ENCODE measurements at regions not wholly inside any gene's neighbourhood (a gene's known extent, or its start where the extent isn't known, plus 50 kb on each side); places are given as distances from the start of the nearest gene placed in this dataset.

DNA sequence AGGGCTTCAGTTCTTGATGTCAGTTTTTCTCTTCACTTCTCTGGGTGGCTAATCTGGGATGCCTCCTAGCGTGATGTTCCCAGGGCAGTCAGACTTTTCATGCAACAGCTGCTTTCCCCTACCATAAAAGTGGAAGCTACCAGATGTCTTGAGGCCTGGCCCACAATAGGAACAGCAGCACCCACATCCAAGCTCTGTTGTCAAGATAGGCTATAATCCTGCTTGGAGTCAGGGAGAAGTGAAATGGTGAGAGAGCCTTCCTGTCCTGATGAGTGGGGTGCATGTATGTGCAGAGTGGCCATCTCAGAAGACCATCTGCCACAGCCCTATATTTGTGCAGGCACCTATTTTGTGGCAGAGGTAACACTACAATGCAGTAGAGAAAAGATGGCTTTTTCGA lies 108.0 kb downstream of the HTR5A start:
- no peak overlapping the region for H3K4me3 ChIP-seq (ENCODE audit: extremely low read depth, insufficient read depth, low read length, poor library complexity, severe bottlenecking)
- no peaks in the 10 kb centered on the region for H3K36me3 ChIP-seq (ENCODE audit: control insufficient read depth, insufficient read depth, low read length)
- WGBS, 2 experiments (ENCODE audit: insufficient coverage in 2 of 2), result 60 to 100% methylated on average over 1 of the region's 2 CpGs
- H3K4me1 ChIP-seq (ENCODE audit: control insufficient read depth, insufficient read depth, low read length, poor library complexity, severe bottlenecking), result no peaks in the 10 kb centered on the region
- no peak overlapping the region for H3K27ac ChIP-seq (ENCODE audit: low read depth, low read length, severe bottlenecking)
- H3K9me3 ChIP-seq (ENCODE audit: control insufficient read depth, low read length), result peaks cover 4% of the 10 kb centered on the region

DNA sequence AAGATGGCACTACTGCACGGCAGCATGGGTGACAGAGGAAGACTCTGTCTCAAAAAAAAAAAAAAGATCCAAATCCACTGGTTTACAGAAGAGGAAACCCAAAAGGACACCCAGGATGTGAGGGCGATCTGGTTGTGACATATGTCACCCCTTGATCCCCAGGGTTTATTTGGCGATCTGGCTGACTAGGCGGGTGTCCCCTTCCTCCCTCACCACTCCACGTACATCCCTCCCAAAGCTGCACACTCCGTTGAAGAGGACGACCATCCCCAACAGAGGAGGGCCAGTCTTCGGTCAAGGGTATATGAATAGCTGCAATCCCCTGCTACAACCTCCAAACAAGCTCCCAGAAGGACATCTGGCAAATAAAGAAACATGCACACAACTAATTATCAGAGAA lies 111.6 kb downstream of the HTR5A start:
- H3K9me3 ChIP-seq (ENCODE audit: control insufficient read depth, low read length), result peaks cover 27% of the 10 kb centered on the region
- no peaks in the 10 kb centered on the region for H3K36me3 ChIP-seq (ENCODE audit: control insufficient read depth, insufficient read depth, low read length)
- H3K4me3 ChIP-seq (ENCODE audit: extremely low read depth, insufficient read depth, low read length, poor library complexity, severe bottlenecking), result no peak overlapping the region
- H3K27ac ChIP-seq (ENCODE audit: low read depth, low read length, severe bottlenecking), result no peak overlapping the region
- 85 to 88% methylated on average over 3 to 6 of the region's 8 CpGs for WGBS, 2 experiments (ENCODE audit: insufficient coverage in 2 of 2)
- no peaks in the 10 kb centered on the region for H3K4me1 ChIP-seq (ENCODE audit: control insufficient read depth, insufficient read depth, low read length, poor library complexity, severe bottlenecking)

DNA sequence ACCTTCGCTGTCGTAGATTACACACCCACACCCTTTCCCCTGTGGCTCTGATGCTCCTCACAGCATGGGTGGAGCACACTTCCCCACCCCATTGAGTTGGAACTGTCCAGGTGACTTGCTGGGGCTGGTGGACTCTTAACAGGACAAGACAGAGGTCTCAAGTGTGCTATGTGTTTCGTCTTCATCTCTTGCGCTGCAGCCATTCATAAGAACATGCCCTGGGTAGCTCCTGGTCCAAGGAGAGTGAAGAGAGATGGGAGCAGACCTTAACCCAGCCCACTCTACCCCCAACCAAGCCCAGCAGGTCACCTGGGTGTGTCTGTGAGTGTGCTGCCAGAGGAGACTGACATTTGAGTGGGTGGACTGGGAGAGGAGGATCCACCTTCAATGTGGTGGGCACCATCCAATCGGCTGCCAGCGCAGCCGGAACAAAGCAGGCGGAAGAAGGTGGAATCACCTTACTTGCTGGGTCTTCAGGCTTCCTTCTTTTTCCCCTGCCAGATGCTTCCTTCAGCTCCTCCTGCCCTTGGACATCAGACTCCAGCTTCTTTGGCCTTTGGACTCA lies 112.4 kb downstream of the HTR5A start:
- Histone ChIP-seq H3K9me3 (ENCODE audit: control insufficient read depth, low read length) (peaks cover 34% of the 10 kb centered on the region), H3K4me3 (ENCODE audit: extremely low read depth, insufficient read depth, low read length, poor library complexity, severe bottlenecking) (no peak overlapping the region), H3K36me3 (ENCODE audit: control insufficient read depth, insufficient read depth, low read length) (no peaks in the 10 kb centered on the region), H3K4me1 (ENCODE audit: control insufficient read depth, insufficient read depth, low read length, poor library complexity, severe bottlenecking) (no peaks in the 10 kb centered on the region), H3K27ac (ENCODE audit: low read depth, low read length, severe bottlenecking) (no peak overlapping the region)
- 86 to 96% methylated on average over 5 to 6 of the region's 8 CpGs for WGBS, 2 experiments (ENCODE audit: insufficient coverage in 2 of 2)

DNA sequence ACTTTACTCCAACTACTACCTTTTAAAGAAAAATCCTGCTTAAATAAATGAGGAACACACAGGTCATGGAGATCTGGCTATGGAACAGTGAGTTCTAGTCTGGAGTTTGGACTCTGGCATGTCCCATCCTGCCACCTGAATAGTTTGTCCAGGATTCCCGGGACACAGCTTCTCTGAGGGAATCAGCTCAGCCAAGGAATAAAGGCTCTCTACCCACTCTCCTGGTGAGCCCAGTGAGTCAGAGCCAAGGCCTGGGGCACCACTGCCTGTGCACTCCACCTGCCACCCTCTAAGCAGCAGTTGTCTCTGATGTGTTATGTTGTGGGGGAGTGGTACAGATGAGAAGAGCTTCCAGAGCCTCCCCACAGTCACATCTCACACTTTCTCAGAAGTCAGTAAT lies 113.5 kb downstream of the HTR5A start:
- H3K9me3 ChIP-seq (ENCODE audit: control insufficient read depth, low read length), result peaks cover 38% of the 10 kb centered on the region
- no peaks in the 10 kb centered on the region for H3K36me3 ChIP-seq (ENCODE audit: control insufficient read depth, insufficient read depth, low read length)
- H3K4me1 ChIP-seq (ENCODE audit: control insufficient read depth, insufficient read depth, low read length, poor library complexity, severe bottlenecking), result no peaks in the 10 kb centered on the region
- no peak overlapping the region for H3K4me3 ChIP-seq (ENCODE audit: extremely low read depth, insufficient read depth, low read length, poor library complexity, severe bottlenecking)
- 83% methylated on average over 1 of the region's 1 CpG for WGBS, 2 experiments (ENCODE audit: insufficient coverage in 2 of 2)
- H3K27ac ChIP-seq (ENCODE audit: low read depth, low read length, severe bottlenecking), result no peak overlapping the region

DNA sequence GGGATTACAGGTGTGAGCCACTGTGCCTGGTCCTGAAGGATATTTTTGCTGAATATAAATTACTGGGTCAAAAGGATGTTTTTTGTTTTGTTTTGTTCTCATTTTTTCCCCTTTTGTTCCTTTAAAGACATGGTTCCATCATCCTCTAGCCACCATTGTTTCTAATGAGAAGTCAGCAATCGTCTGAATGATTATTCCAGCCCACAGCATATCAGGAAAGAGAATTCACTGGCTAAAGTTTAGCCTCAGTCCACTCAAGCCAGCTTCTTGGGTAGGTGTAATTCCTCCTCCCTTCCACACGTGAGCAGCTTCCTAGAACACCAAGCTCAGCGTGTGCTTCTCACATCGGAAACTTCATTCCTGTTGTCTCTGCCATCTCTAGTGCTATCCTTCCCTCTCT lies 112.8 kb upstream of the INSIG1 start:
- Histone ChIP-seq H3K36me3 (ENCODE audit: control insufficient read depth, insufficient read depth, low read length) (no peaks in the 10 kb centered on the region), H3K4me1 (ENCODE audit: control insufficient read depth, insufficient read depth, low read length, poor library complexity, severe bottlenecking) (no peaks in the 10 kb centered on the region), H3K4me3 (ENCODE audit: extremely low read depth, insufficient read depth, low read length, poor library complexity, severe bottlenecking) (no peak overlapping the region), H3K9me3 (ENCODE audit: control insufficient read depth, low read length) (peaks cover 38% of the 10 kb centered on the region), H3K27ac (ENCODE audit: low read depth, low read length, severe bottlenecking) (no peak overlapping the region)
- 60 to 65% methylated on average over 4 of the region's 4 CpGs for WGBS, 2 experiments (ENCODE audit: insufficient coverage in 2 of 2)

DNA sequence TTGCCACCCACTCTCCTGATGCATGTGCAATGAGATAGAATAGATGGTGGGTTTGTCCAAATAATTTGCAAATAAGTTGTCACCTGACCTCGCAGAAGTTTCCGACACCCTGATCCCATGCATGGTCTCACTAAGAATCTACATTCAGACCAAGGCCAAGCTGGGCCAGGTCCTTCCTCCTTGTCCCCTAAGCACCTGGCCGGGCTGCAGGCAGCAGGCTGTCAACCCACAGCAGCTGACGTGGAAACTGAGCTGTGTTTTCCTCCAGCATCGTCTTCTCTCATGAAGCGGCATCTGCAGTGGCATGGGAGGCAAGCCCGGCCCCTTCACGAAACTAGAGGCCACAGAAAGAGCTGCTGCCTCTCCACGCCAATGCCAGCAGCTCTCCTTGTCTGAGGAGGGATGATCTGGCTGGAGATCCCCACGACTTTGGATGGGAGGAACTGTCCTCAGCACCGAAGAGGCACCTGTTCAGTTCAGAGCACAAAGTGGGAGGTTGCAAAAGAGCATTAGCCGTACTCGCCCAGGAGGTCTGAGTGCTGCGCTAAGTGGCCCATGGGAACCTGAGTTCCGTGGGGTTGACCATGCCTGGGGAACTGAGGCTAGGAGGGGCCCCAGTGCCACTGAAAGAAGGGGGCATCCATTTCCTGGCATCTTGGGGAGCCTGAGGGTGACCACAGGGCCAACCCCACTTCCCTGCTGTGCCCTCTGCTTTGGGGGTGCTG lies 110.5 kb upstream of the INSIG1 start:
- no peak overlapping the region for H3K4me3 ChIP-seq (ENCODE audit: extremely low read depth, insufficient read depth, low read length, poor library complexity, severe bottlenecking)
- no peaks in the 10 kb centered on the region for H3K4me1 ChIP-seq (ENCODE audit: control insufficient read depth, insufficient read depth, low read length, poor library complexity, severe bottlenecking)
- 92 to 93% methylated on average over 14 to 15 of the region's 15 CpGs for WGBS, 2 experiments (ENCODE audit: insufficient coverage in 2 of 2)
- H3K9me3 ChIP-seq (ENCODE audit: control insufficient read depth, low read length), result peaks cover 38% of the 10 kb centered on the region
- no peaks in the 10 kb centered on the region for H3K36me3 ChIP-seq (ENCODE audit: control insufficient read depth, insufficient read depth, low read length)
- no peak overlapping the region for H3K27ac ChIP-seq (ENCODE audit: low read depth, low read length, severe bottlenecking)

DNA sequence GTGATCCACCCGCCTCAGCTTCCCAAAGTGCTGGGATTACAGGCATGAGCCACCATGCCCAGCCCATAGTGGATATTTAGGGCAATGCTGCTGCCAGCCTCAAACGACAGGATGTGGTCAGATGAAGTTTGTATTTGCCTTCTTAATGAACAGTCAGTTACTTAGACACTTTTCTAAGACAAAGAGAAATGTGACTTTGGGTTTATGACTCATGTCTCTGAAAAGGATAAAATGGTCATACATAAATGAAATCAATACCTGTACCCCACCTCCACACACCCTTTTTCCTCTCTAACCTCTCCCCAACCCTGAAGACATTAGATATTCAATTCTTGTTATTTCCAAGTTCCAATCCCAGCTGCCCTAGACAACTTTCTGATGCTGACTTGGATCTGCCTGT lies 109.3 kb upstream of the INSIG1 start:
- 94 to 100% methylated on average over 1 to 2 of the region's 2 CpGs for WGBS, 2 experiments (ENCODE audit: insufficient coverage in 2 of 2)
- peaks cover 38% of the 10 kb centered on the region for H3K9me3 ChIP-seq (ENCODE audit: control insufficient read depth, low read length)
- no peaks in the 10 kb centered on the region for H3K4me1 ChIP-seq (ENCODE audit: control insufficient read depth, insufficient read depth, low read length, poor library complexity, severe bottlenecking)
- no peaks in the 10 kb centered on the region for H3K36me3 ChIP-seq (ENCODE audit: control insufficient read depth, insufficient read depth, low read length)
- H3K4me3 ChIP-seq (ENCODE audit: extremely low read depth, insufficient read depth, low read length, poor library complexity, severe bottlenecking), result no peak overlapping the region
- no peak overlapping the region for H3K27ac ChIP-seq (ENCODE audit: low read depth, low read length, severe bottlenecking)

DNA sequence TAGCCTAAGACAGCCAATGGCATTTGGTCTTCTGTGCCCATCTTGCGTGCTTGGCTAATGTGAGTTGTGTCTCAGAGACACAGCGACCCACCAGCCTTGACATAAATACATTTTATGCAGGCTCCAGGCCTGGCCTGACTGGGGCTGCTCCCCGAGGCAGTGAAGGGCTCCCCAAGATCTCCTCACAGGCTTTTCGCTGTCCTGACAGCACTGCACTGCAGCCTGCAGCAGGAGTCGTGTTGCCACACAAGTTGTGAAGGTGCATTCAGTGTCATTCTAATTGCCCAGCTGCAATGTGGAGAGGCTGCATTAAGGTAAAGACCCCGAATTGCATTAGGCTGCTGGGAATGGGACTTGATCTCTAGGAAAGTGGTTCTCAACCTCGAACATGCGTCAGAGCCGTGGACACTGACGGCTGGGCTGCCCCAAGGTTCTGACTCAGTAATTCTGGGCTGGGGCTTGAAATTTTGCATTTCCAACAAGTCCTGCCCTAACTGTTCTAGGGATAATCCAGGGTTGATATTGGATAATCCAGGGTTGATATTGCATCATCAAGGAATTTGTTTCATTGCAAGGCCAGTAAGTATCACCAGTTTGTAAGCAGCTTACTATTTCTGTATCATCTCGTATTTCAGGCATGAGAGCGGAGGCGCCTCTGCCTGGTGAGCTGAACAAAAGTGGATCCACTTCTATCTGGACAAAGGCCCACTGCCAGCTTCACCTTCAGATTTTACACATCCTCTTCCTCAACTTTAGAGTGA lies 108.7 kb upstream of the INSIG1 start:
- no peak overlapping the region for H3K4me3 ChIP-seq (ENCODE audit: extremely low read depth, insufficient read depth, low read length, poor library complexity, severe bottlenecking)
- peaks cover 34% of the 10 kb centered on the region for H3K9me3 ChIP-seq (ENCODE audit: control insufficient read depth, low read length)
- H3K27ac ChIP-seq (ENCODE audit: low read depth, low read length, severe bottlenecking), result no peak overlapping the region
- WGBS, 2 experiments (ENCODE audit: insufficient coverage in 2 of 2), result 89 to 90% methylated on average over 11 to 12 of the region's 13 CpGs
- no peaks in the 10 kb centered on the region for H3K4me1 ChIP-seq (ENCODE audit: control insufficient read depth, insufficient read depth, low read length, poor library complexity, severe bottlenecking)
- H3K36me3 ChIP-seq (ENCODE audit: control insufficient read depth, insufficient read depth, low read length), result no peaks in the 10 kb centered on the region

DNA sequence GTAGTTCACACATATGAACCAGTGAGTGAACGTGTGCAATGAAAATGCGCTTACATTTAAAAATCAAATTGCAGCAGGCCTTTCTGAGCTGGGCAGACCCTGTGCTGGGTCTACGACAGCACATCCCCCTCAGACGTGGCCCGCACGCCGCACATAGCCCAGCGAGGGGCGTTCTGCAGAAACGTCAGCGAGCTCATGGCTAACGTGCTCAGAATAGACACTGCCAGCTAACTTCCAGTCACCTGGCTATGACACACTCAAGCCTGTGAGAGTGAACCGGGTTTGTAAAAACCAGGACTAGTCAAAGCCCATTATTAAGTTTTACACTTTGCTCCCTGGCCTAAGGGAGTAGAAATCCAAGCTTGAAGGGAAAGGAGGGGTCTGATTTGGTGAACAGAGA lies 108.1 kb upstream of the INSIG1 start:
- peaks cover 3% of the 10 kb centered on the region for H3K4me1 ChIP-seq (ENCODE audit: control insufficient read depth, insufficient read depth, low read length, poor library complexity, severe bottlenecking)
- peaks cover 34% of the 10 kb centered on the region for H3K9me3 ChIP-seq (ENCODE audit: control insufficient read depth, low read length)
- no peak overlapping the region for H3K4me3 ChIP-seq (ENCODE audit: extremely low read depth, insufficient read depth, low read length, poor library complexity, severe bottlenecking)
- WGBS, 2 experiments (ENCODE audit: insufficient coverage in 2 of 2), result 82 to 84% methylated on average over 13 of the region's 13 CpGs
- H3K36me3 ChIP-seq (ENCODE audit: control insufficient read depth, insufficient read depth, low read length), result no peaks in the 10 kb centered on the region
- H3K27ac ChIP-seq (ENCODE audit: low read depth, low read length, severe bottlenecking), result no peak overlapping the region

DNA sequence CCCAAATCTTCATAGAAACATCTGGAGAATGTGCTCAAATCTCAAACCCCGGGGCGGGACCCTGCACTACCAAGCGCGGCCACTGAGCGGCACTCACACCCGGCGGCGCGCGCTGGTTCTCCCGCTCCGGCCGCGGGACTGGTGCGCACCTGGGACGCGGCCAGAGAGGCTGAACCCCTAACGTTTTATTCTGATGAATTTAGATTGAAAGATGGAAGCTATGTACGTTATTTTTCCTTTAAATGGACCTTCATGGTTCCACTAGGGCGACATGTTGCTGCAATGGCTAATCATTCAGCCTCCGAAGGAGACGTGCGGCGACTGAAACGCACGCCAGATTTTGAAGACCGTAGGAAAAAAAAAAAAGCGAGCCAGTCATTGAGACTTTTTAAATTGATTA lies 107.0 kb upstream of the INSIG1 start:
- no peak overlapping the region for H3K4me3 ChIP-seq (ENCODE audit: extremely low read depth, insufficient read depth, low read length, poor library complexity, severe bottlenecking)
- H3K9me3 ChIP-seq (ENCODE audit: control insufficient read depth, low read length), result peaks cover 25% of the 10 kb centered on the region

DNA sequence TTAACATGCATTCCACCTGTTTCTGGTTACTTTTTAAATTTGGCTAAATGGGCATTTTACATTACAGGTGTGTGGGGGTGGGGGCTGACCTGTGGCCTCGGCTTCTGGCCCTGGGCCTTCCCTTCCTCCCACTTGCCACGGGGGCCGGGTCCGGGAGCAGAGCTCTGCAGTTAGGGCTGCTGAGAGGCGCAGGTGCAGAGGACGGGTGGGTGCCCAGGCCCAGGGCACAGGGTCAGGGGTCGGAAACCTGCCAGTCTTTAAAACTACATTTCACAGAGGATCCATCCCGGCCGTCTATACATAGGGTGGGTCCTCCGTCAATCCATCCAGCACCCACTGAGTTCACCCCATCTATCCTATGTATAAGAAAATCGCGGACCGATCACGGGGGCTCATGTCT lies 106.5 kb upstream of the INSIG1 start:
- no peak overlapping the region for H3K4me3 ChIP-seq (ENCODE audit: extremely low read depth, insufficient read depth, low read length, poor library complexity, severe bottlenecking)
- H3K4me1 ChIP-seq (ENCODE audit: control insufficient read depth, insufficient read depth, low read length, poor library complexity, severe bottlenecking), result peaks cover 3% of the 10 kb centered on the region
- H3K9me3 ChIP-seq (ENCODE audit: control insufficient read depth, low read length), result peaks cover 20% of the 10 kb centered on the region
- no peak overlapping the region for H3K27ac ChIP-seq (ENCODE audit: low read depth, low read length, severe bottlenecking)
- WGBS, 2 experiments (ENCODE audit: insufficient coverage in 2 of 2), result 80 to 97% methylated on average over 8 to 12 of the region's 14 CpGs
- H3K36me3 ChIP-seq (ENCODE audit: control insufficient read depth, insufficient read depth, low read length), result no peaks in the 10 kb centered on the region

More for the DNA sequence above, 107.0 kb upstream of the INSIG1 start:
- no peak overlapping the region for H3K27ac ChIP-seq (ENCODE audit: low read depth, low read length, severe bottlenecking)
- no peaks in the 10 kb centered on the region for H3K36me3 ChIP-seq (ENCODE audit: control insufficient read depth, insufficient read depth, low read length)
- peaks cover 3% of the 10 kb centered on the region for H3K4me1 ChIP-seq (ENCODE audit: control insufficient read depth, insufficient read depth, low read length, poor library complexity, severe bottlenecking)
- 16 to 38% methylated on average over 16 to 26 of the region's 28 CpGs for whole genome bisulfite sequencing, 2 experiments (ENCODE audit: insufficient coverage in 2 of 2)
